DOHH2 (cell line): ENCODE measurements at regions not wholly inside any gene's neighbourhood (a gene's known extent, or its start where the extent isn't known, plus 50 kb on each side); places are given as distances from the start of the nearest gene placed in this dataset.

ENCODE experiments used
- EZH2phosphoT487 ChIP-seq: fragments of 200-600 bp; sonication (generic); IDR thresholded peaks from 2 replicates; pipeline ENCODE4 v1.6.1; 2017; ENCODE audit warnings: borderline replicate concordance, mild to moderate bottlenecking, antibody characterized with exemption, low read length, moderate library complexity, mixed read lengths
- TF ChIP-seq, protein P1 (sequence below): fragments of 200-600 bp; sonication (generic); IDR thresholded peaks from one replicate; pipeline ENCODE4 v1.5.1; 2014; ENCODE audit warnings: antibody characterized with exemption, mild to moderate bottlenecking, low read depth, low read length; ENCODE audit not compliant: poor library complexity, severe bottlenecking

DNA sequence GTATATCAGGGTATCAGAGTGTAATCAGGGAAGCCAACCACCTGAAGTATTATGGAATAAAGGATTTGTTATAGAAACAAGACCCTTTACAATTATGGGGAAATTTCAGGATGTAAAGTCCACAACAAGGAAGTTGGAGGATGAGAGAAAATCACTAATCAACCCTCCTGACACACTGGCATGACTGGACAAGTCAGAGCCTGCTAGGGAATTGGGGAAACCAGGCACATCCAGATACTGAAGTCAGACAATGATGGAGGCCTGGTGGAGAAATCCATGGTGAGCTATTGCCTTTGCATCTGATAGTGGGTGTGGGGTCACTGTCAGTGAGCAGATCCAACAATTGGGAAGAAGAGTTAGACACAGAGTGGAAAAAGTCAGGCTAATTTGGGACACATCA is 158.8 kb upstream of the FBXO11 start:
- TF ChIP-seq, protein P1, sequence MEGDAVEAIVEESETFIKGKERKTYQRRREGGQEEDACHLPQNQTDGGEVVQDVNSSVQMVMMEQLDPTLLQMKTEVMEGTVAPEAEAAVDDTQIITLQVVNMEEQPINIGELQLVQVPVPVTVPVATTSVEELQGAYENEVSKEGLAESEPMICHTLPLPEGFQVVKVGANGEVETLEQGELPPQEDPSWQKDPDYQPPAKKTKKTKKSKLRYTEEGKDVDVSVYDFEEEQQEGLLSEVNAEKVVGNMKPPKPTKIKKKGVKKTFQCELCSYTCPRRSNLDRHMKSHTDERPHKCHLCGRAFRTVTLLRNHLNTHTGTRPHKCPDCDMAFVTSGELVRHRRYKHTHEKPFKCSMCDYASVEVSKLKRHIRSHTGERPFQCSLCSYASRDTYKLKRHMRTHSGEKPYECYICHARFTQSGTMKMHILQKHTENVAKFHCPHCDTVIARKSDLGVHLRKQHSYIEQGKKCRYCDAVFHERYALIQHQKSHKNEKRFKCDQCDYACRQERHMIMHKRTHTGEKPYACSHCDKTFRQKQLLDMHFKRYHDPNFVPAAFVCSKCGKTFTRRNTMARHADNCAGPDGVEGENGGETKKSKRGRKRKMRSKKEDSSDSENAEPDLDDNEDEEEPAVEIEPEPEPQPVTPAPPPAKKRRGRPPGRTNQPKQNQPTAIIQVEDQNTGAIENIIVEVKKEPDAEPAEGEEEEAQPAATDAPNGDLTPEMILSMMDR, result no peak
- no peak for TF ChIP-seq EZH2phosphoT487
